ENCODE measurements at regions not wholly inside any gene's neighbourhood (a gene's known extent, or its start where the extent isn't known, plus 50 kb on each side); places are given as distances from the start of the nearest gene placed in this dataset.
"Not testable (repeated sequence)": the region's sequence is repeated elsewhere in the genome, so short reads cannot be mapped to it uniquely, and the experiment has no call there.

- no peak for DNase-seq (ENCODE audit: low spot score)
Measured at GRCh38 chr7:41466760-41467384, 236.0 kb downstream of the INHBA start.

GRCh38 chr7:41465571-41465970 lies 237.3 kb downstream of the INHBA start:
- no peak for DNase-seq (ENCODE audit: low spot score)

DNA sequence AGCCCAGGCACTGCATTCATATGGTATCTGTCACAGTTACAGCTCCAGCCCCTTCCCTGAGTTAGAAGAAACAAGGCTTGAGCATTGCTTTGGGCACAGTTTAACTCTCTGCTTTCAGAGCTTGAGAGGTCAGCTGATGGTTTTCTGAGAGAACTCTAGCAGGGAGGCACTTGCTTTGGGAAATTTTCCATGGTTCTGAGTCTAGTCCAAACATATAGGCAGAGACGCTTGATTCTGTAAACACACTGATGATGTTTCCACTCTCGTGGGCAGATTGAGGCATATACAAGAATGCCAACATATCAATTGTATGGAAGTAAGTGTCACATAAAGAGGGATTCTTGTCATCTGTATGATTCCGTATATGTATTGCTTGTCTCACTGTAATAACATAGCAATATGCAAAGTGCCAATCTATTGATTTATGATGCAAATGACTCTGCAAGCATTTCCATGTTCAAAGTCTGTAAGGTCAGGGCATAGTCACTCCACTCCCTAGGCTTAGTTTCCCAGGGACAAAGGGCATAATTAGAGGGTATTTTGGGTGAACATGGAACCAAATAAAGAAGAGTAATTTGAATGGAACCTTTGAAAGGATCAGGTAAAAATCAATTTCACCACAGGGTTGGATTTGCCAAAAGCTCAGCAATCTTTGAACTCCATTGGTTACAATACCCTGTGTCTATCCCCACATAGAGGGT lies 239.0 kb downstream of the INHBA start:
- no peak for DNase-seq (ENCODE audit: low spot score)

DNA sequence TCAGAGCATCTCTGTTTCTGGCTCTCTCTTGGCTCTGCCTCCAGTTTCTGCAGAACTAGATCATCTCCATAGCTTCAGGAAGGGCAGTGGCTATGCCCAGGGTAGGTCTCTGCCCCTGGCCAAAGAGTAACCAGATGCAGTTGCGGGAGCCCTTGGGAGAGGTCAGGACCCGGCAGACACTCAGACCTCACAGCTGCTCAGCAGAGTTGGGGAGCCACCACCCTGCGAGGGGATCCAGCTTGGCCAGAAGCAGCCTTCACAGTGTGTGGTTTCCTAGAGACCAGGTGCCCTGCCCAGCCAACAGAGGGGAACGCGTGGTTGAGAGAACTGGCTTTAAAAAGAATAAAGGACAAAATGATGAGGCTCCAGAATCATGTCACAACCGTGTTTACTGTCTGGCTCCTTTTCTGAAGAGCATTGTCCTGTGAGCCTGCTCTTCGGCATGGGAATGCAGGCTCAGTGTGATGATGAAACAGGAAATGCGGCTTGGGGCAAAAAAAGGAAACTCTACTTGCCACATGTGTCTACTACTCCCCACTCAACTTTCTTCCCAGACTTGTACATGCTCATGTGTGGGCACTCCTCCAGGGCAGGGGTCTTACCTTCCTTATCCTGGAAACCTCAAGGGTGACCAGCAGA lies 243.1 kb downstream of the INHBA start:
- DNase-seq (ENCODE audit: low spot score), result no peak

DNA sequence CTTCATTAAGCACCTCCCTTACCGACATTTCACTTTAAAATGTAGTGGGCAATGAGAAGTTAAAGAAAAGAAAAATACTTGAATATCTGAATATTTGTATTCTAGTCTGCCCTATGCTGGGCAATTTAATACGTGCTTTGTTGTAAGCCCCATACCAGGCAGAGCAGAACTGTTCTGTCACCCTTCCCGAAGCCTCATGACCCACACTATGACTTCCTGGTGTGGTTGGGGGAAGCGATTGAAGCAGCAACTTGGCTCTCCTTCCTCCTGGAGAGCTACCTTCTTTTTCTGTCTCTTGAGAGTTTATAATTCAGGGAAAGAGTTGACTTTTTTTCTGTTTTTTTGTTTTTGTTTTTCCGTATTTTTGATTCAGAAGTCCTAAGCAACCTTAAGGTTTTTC lies 243.7 kb downstream of the INHBA start:
- no peak for DNase-seq (ENCODE audit: low spot score)

- no peak for DNase-seq (ENCODE audit: low spot score)
Measured at GRCh38 chr7:41457832-41458437, 245.0 kb downstream of the INHBA start.

GRCh38 chr7:41451826-41452225 lies 251.1 kb downstream of the INHBA start:
- DNase-seq (ENCODE audit: low spot score), result no peak

DNA sequence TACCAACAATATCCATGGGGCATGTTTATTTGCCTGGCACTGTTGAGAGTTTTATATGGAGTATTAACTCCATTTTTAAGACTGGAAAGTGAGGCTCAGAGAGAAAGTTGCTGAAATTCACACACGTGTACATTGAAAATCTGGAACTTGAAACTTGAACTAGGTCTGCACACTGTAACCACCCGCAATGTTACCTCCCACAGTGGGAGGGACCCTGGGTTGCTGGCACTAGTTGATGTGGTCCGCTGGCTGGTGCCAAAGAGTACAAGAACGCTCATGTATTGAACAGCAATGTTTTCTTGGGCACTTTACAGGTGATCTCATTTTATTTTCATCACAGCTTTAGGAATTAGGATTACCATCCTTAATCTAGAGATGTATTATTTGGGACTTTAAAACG lies 253.2 kb downstream of the INHBA start:
- no peak for DNase-seq (ENCODE audit: low spot score)

GRCh38 chr7:41449286-41449685 lies 253.6 kb downstream of the INHBA start:
- no peak for DNase-seq (ENCODE audit: low spot score)

DNA sequence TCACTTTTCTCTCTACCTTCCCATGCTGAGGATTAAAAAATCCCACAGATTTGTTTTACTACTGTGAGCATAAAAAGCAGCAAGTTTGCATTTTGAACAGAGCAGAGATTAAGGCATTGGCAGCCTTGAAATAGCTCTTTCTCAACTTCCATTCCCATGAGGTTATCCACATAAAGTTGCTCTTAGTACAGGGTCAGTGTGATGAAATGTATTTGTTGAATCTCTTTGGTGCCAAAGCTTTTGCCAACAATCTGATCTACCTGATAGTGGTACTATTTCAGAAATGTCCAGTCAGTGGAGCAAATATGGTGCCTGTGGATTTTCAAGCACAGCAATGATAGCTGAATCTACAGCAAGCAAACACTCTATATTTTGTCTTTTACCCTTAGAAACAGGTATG lies 254.8 kb downstream of the INHBA start:
- DNase-seq (ENCODE audit: low spot score), result no peak

- no peak for DNase-seq (ENCODE audit: low spot score)
Measured at GRCh38 chr7:41447450-41448042, 255.3 kb downstream of the INHBA start.

GRCh38 chr7:41446606-41447449 lies 256.1 kb downstream of the INHBA start:
- DNase-seq (ENCODE audit: low spot score), result no peak

- no peak for DNase-seq (ENCODE audit: low spot score)
Measured at GRCh38 chr7:41445946-41446345, 256.9 kb downstream of the INHBA start.

GRCh38 chr7:41445432-41445831 lies 257.5 kb downstream of the INHBA start:
- DNase-seq (ENCODE audit: low spot score), result no peak

GRCh38 chr7:41439515-41439879 lies 263.4 kb downstream of the INHBA start:
- no peak for DNase-seq (ENCODE audit: low spot score)

DNA sequence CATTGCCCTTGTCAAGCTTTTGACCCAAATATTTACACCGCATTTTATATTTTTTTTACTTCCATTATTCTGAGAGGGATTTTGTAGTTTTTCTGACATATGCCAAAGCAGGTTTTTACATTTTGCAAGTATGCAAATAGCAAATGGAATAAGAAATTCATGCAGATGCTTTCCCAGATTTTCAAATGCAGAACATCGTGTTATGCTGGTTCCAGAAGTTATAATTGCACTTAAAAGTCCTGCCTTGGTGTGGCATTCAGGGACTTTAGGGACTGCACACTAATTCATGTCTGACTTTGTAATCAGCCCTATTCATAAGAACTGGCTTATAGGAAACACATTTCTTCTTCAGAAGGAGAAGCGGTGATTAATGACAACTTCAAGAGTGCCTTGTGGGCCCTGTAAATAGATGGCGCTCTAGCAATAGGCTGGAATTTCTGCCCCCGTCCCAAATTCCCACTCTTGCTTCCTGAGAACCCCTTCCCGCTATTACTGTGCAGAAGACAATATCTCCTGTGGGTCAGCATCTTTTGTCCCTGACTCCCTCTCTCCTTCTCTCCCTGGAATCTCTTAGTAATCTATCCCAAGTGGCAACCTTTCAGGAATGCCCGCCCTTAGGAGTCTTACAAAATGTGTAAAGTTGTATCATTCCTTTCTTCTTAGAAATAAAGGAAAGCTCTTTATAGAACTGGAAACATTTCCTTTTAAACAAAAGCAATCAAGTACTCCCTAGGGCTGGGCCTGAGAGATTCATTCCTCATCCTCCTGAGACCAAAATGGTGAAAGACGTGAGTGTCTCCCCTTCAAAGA lies 264.0 kb downstream of the INHBA start:
- no peak for DNase-seq (ENCODE audit: low spot score)

GRCh38 chr7:41437257-41438196 lies 265.4 kb downstream of the INHBA start:
- DNase-seq (ENCODE audit: low spot score), result no peak

DNA sequence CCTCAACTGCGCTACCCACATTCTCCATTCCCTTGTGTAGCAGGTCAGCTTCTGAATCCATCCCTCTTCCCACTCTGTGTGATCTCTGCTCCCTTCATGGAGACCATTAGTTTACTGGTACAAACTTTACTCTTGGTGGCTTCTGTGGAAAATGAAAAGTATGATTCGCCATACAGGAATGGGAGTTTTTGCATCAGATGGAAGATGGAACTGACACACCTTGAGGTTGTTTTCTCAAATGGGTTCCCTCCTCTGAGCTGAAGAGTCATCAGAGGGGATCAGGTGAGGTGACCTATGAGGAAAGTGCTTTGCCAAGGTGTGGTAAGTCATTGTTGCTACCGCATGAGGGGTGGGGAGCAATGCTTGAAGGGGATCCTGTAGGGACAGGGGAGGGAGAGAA lies 266.8 kb downstream of the INHBA start:
- DNase-seq (ENCODE audit: low spot score), result no peak

DNA sequence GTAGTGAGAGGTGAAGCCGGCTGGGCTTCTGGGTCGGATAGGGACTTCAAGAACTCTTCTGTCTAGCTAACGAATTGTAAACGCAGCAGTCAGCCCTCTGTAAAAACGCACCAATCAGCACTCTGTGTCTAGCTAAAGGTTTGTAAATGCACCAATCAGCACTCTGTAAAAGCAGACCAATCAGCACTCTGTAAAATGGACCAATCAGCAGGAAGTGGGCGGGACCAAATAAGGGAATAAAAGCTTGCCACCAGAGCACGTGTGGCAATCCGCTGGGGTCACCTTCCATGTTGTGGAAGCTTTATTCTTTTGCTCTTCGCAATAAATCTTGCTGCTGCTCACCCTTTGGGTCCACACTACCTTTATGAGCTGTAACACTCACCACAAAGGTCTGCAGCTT lies 267.9 kb downstream of the INHBA start:
- not testable (repeated sequence) for DNase-seq (ENCODE audit: low spot score)

- DNase-seq (ENCODE audit: low spot score), result no peak
Measured at GRCh38 chr7:41431671-41432070, 271.2 kb downstream of the INHBA start.

All from D341Med (cell line).